Esophagus muscularis mucosa (tissue), 4 donors: ENCODE measurements at regions not wholly inside any gene's neighbourhood (a gene's known extent, or its start where the extent isn't known, plus 50 kb on each side); places are given as distances from the start of the nearest gene placed in this dataset.

Source experiments
- DNase-seq: peaks from one replicate; pipeline ENCODE4 v3.0.0-alpha.2; 2017; ENCODE audit errors: extremely low spot score
- H3K27ac ChIP-seq, 4 donors: fragments of 200-600 bp; sonication (generic); replicated peaks in 1 of 4; 1 replicate in 3 of 4; 2 replicates in 1 of 4; pipeline ENCODE4 v1.5.1; 2016 to 2019; ENCODE audit warnings: mild to moderate bottlenecking in 1 of 4
- H3K27me3 ChIP-seq, 4 donors: fragments of 200-600 bp; sonication (generic); one replicate each; pipeline versions ENCODE4 v1.5.1 to v1.6.0; 2016 to 2019
- H3K36me3 ChIP-seq, 4 donors: fragments of 200-600 bp; sonication (generic); one replicate each; pipeline ENCODE4 v1.5.1; 2016 to 2019
- H3K4me1 ChIP-seq, 4 donors: fragments of 200-600 bp; sonication (generic); one replicate each; pipeline ENCODE4 v1.5.1; 2016 to 2019
- H3K4me3 ChIP-seq, 4 donors: fragments of 200-600 bp; sonication (generic); 1 replicate in 2 of 4; 2 replicates in 2 of 4; pipeline ENCODE4 v1.5.1; 2016 to 2019; ENCODE audit warnings: mild to moderate bottlenecking in 4 of 4, moderate library complexity in 1 of 4
- H3K9me3 ChIP-seq, 4 donors: fragments of 200-600 bp; sonication (generic); 1 replicate in 3 of 4; 2 replicates in 1 of 4; pipeline ENCODE4 v1.5.1; 2016 to 2019
- CTCF ChIP-seq, 3 experiments: fragments of 200-600 bp in 2 of 3; fragments of 450-650 bp in 1 of 3; sonication (generic) in 2 of 3; IDR thresholded peaks; one replicate each; pipeline ENCODE4 v1.5.1; 2017 to 2019; ENCODE audit warnings: antibody characterized with exemption in 3 of 3, mild to moderate bottlenecking in 2 of 3, moderate library complexity in 1 of 3
- EP300 ChIP-seq: sonication (generic); formaldehyde crosslinking; IDR thresholded peaks from one replicate; pipeline ENCODE4 v1.6.1; 2017; ENCODE audit warnings: antibody characterized with exemption
- POLR2A ChIP-seq: fragments of 450-650 bp; IDR thresholded peaks from one replicate; pipeline ENCODE4 v1.6.1; 2017; ENCODE audit warnings: antibody characterized with exemption, moderate library complexity, mild to moderate bottlenecking, low read depth
- POLR2AphosphoS5 ChIP-seq, 2 donors: sonication (generic); formaldehyde crosslinking; IDR thresholded peaks; one replicate each; pipeline ENCODE4 v1.6.1; 2017; ENCODE audit warnings: antibody characterized with exemption in 2 of 2
- WGBS: methylation state at CpG from one replicate; pipeline ENCODE4 v1.1.5; 2018; 5-methylcytosine and 5-hydroxymethylcytosine counted together
- intact Hi-C: fragments of 100-400 bp; cut with DNase I; formaldehyde crosslinking; loops from one replicate; pipeline ENCODE4 v1.15.1; 2023

- WGBS, result 53% methylated on average over 10 of the region's 10 CpGs
- H3K9me3 ChIP-seq, result no peaks in the 10 kb centered on the region
- peaks cover 15 to 60% (median 57%) of the 10 kb centered on the region in 4 donors for H3K4me1 ChIP-seq
- H3K36me3 ChIP-seq, result no peaks in the 10 kb centered on the region
- TF ChIP-seq POLR2AphosphoS5 (IDR thresholded peaks at IDR 0.05) (peak in 1 of 2 donors; percentile 4), EP300 (no peak)
- no peak overlapping the region for H3K4me3 ChIP-seq
- peak overlapping the region; percentile 89 to 96 (median 92) for H3K27ac ChIP-seq
- intact Hi-C loops, result loop anchor here (5.0 to 10.0 kb wide), 5 partner anchors 98 to 893 kb away; partner anchors contain the start of genes BCL6 and LPP
- DNase-seq, result no peak
- no peaks in the 10 kb centered on the region for H3K27me3 ChIP-seq
Observed at GRCh38 chr3:188053710-188054380, 100.1 kb upstream of the LPP start.

GRCh38 chr3:188054541-188054940 is 99.4 kb upstream of the LPP start:
- WGBS, result 80% methylated on average over 4 of the region's 4 CpGs
- Histone ChIP-seq H3K4me3 (no peak overlapping the region), H3K27me3 (no peaks in the 10 kb centered on the region), H3K36me3 (no peaks in the 10 kb centered on the region), H3K9me3 (no peaks in the 10 kb centered on the region), H3K27ac (peak overlapping the region; percentile 89 to 96 (median 92)), H3K4me1 (peaks cover 15 to 57% (median 53%) of the 10 kb centered on the region in 4 donors)
- intact Hi-C loops, result loop anchor here (5.0 to 10.0 kb wide), 5 partner anchors 98 to 893 kb away; partner anchors contain the start of genes BCL6 and LPP
- DNase-seq, result no peak
- TF ChIP-seq CTCF (IDR thresholded peaks at IDR 0.05) (no peak), POLR2A (no peak), EP300 (no peak), POLR2AphosphoS5 (IDR thresholded peaks at IDR 0.05) (no peak)

- no peak for DNase-seq
- Histone ChIP-seq H3K27me3 (no peaks in the 10 kb centered on the region), H3K4me3 (no peak overlapping the region), H3K9me3 (no peaks in the 10 kb centered on the region), H3K4me1 (peaks cover 15 to 52% (median 48%) of the 10 kb centered on the region in 4 donors), H3K27ac (peak overlapping the region in 1 of 4 donors; percentile 96), H3K36me3 (no peaks in the 10 kb centered on the region)
- 90% methylated on average over 6 of the region's 6 CpGs for WGBS
- TF ChIP-seq CTCF (IDR thresholded peaks at IDR 0.05), result no peak
- no peak for TF ChIP-seq POLR2A
- TF ChIP-seq EP300, result no peak
- no peak for TF ChIP-seq POLR2AphosphoS5 (IDR thresholded peaks at IDR 0.05)
- intact Hi-C loops, result loop anchor here (10.0 kb wide), 2 partner anchors 159 to 199 kb away; no protein-coding TSS in a partner anchor
Observed at GRCh38 chr3:188055388-188055787, 98.6 kb upstream of the LPP start.

- Histone ChIP-seq H3K9me3 (no peaks in the 10 kb centered on the region), H3K4me1 (peaks cover 10 to 50% (median 43%) of the 10 kb centered on the region in 4 donors), H3K36me3 (no peaks in the 10 kb centered on the region), H3K27me3 (no peaks in the 10 kb centered on the region), H3K27ac (no peak overlapping the region), H3K4me3 (no peak overlapping the region)
- DNase-seq, result no peak
- intact Hi-C loops, result loop anchor here (10.0 kb wide), 2 partner anchors 158 to 198 kb away; no protein-coding TSS in a partner anchor
- TF ChIP-seq CTCF (IDR thresholded peaks at IDR 0.05), result no peak
- 88% methylated on average over 3 of the region's 3 CpGs for WGBS
Observed at GRCh38 chr3:188057124-188057523, 96.8 kb upstream of the LPP start.

- Histone ChIP-seq H3K4me1 (peaks cover 0 to 35% (median 29%) of the 10 kb centered on the region in 4 donors), H3K27me3 (no peaks in the 10 kb centered on the region), H3K9me3 (no peaks in the 10 kb centered on the region), H3K27ac (no peak overlapping the region), H3K36me3 (no peaks in the 10 kb centered on the region), H3K4me3 (no peak overlapping the region)
- no peak for TF ChIP-seq POLR2A
- no peak for TF ChIP-seq POLR2AphosphoS5 (IDR thresholded peaks at IDR 0.05)
- no peak for TF ChIP-seq CTCF (IDR thresholded peaks at IDR 0.05)
- TF ChIP-seq EP300, result no peak
- WGBS, result 86% methylated on average over 5 of the region's 5 CpGs
- intact Hi-C loops, result loop anchor here (10.0 kb wide), 2 partner anchors 156 to 196 kb away; no protein-coding TSS in a partner anchor
- no peak for DNase-seq
Observed at GRCh38 chr3:188058569-188059184, 95.3 kb upstream of the LPP start.
